ENCODE measurements at regions not wholly inside any gene's neighbourhood (a gene's known extent, or its start where the extent isn't known, plus 50 kb on each side); places are given as distances from the start of the nearest gene placed in this dataset.
"Not testable (repeated sequence)": the region's sequence is repeated elsewhere in the genome, so short reads cannot be mapped to it uniquely, and the experiment has no call there.

DNA sequence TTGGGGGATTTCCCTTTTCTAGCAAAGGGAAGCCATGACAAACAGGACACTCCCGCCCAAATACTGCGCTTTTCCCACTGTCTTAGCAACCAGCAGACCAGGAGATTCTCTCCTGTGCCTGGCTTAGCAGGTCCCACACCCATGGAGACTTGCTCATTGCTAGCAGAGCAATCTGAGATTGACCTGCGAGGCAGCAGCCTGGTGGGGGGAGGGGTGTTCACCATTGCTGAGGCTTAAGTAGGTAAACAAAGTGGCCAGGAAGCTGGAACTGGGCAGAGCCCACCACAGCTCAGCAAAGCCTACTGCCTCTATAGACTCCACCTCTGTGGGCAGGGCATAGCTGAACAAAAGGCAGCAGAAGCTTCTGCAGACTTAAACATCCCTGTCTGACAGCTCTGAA, 279.2 kb downstream of the DEPDC1B start:
- H3K9me3 ChIP-seq (ENCODE audit: control insufficient read depth, low read length); H3K27me3 ChIP-seq (ENCODE audit: control insufficient read depth, insufficient read depth, low read length); H3K4me1 ChIP-seq (ENCODE audit: control insufficient read depth, insufficient read depth, low read length); H3K36me3 ChIP-seq (ENCODE audit: control insufficient read depth, insufficient read depth, low read length); H3K9ac ChIP-seq (ENCODE audit: low read length); H3K4me3 ChIP-seq (ENCODE audit: low read length): not testable (repeated sequence)

DNA sequence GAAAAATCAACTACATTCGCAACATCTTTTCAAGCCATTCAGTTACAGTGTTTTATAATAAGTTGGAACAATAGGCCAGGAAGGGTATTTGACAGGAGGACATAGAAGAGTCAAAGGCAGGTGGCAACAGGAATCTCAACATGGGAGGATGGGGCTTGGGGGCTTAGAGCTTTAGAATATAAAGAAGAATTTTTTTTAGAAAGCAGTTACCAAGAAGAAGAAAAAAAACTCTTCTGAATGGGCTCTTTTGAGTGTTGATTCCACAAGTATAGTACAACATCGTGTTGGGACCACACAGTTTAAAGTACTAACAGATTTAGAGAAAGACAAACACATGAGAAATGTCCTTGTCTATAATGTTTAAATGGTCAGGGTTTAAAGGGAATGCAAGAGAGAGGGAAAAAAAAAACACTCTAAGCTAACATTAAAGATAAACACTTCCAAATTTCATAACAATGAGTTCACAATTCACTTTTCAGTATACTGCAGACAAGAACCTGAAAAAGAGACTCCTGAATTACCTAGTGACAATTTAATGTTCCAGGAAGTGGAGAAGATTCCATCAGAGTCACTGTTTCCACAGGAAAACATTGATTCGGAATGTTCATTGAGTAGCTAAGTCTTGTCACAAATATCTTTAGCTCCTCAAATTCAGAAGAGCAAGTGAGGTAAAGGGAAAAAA, 282.3 kb downstream of the DEPDC1B start:
- no peaks in the 10 kb centered on the region for H3K36me3 ChIP-seq (ENCODE audit: control insufficient read depth, insufficient read depth, low read length)
- no peak overlapping the region for H3K9ac ChIP-seq (ENCODE audit: low read length)
- no peaks in the 10 kb centered on the region for H3K27me3 ChIP-seq (ENCODE audit: control insufficient read depth, insufficient read depth, low read length)
- H3K4me3 ChIP-seq (ENCODE audit: low read length), result no peak overlapping the region
- no peaks in the 10 kb centered on the region for H3K4me1 ChIP-seq (ENCODE audit: control insufficient read depth, insufficient read depth, low read length)
- H3K9me3 ChIP-seq (ENCODE audit: control insufficient read depth, low read length), result no peaks in the 10 kb centered on the region

GRCh38 chr5:60415443-60415842, 284.5 kb downstream of the DEPDC1B start:
- no peaks in the 10 kb centered on the region for H3K27me3 ChIP-seq (ENCODE audit: control insufficient read depth, insufficient read depth, low read length)
- no peaks in the 10 kb centered on the region for H3K4me1 ChIP-seq (ENCODE audit: control insufficient read depth, insufficient read depth, low read length)
- H3K36me3 ChIP-seq (ENCODE audit: control insufficient read depth, insufficient read depth, low read length), result no peaks in the 10 kb centered on the region
- no peaks in the 10 kb centered on the region for H3K9me3 ChIP-seq (ENCODE audit: control insufficient read depth, low read length)
- no peak overlapping the region for H3K4me3 ChIP-seq (ENCODE audit: low read length)
- no peak overlapping the region for H3K9ac ChIP-seq (ENCODE audit: low read length)

DNA sequence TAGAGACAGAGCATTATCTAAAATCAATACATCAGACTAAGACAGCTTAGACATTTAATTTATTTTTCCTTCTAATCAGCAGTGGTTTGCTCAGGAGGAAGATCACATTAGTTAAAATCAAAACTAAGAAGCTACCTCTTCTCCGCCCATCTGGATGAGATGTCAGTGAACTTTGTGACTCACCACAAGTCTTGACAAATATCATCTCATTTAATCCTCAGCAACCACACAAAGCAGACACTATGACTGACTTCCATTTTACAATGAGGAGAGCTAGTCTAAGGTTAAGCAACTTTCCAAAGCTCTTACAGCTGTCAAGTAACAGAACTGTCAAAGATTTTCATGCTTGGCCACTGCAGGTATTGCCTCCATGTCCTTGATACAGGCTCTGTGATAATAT, 289.5 kb downstream of the DEPDC1B start:
- Histone ChIP-seq H3K9me3 (ENCODE audit: control insufficient read depth, low read length) (no peaks in the 10 kb centered on the region), H3K36me3 (ENCODE audit: control insufficient read depth, insufficient read depth, low read length) (no peaks in the 10 kb centered on the region), H3K27me3 (ENCODE audit: control insufficient read depth, insufficient read depth, low read length) (no peaks in the 10 kb centered on the region), H3K4me3 (ENCODE audit: low read length) (no peak overlapping the region), H3K9ac (ENCODE audit: low read length) (no peak overlapping the region), H3K4me1 (ENCODE audit: control insufficient read depth, insufficient read depth, low read length) (no peaks in the 10 kb centered on the region)

DNA sequence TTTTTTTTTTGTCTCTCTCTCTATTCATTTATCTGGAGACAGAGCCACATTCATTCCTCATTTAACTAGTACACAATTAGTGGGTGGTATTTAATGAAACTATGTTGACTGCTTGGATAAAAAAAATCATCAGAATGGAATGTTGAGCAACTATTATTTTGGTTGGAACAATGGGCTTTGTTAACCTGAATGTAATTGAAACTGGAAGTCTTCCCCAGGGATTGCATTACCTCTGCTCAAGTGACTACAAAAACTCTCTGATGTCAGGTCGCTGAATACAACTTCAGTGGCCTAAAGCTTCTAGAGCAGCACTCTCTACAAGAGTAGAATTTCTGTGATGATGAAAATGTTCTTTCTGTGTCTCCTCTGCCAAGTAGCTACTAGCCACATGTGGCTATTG, 295.8 kb downstream of the DEPDC1B start:
- Histone ChIP-seq H3K27me3 (ENCODE audit: control insufficient read depth, insufficient read depth, low read length) (no peaks in the 10 kb centered on the region), H3K4me1 (ENCODE audit: control insufficient read depth, insufficient read depth, low read length) (no peaks in the 10 kb centered on the region), H3K36me3 (ENCODE audit: control insufficient read depth, insufficient read depth, low read length) (no peaks in the 10 kb centered on the region), H3K9me3 (ENCODE audit: control insufficient read depth, low read length) (no peaks in the 10 kb centered on the region), H3K4me3 (ENCODE audit: low read length) (no peak overlapping the region), H3K9ac (ENCODE audit: low read length) (no peak overlapping the region)

DNA sequence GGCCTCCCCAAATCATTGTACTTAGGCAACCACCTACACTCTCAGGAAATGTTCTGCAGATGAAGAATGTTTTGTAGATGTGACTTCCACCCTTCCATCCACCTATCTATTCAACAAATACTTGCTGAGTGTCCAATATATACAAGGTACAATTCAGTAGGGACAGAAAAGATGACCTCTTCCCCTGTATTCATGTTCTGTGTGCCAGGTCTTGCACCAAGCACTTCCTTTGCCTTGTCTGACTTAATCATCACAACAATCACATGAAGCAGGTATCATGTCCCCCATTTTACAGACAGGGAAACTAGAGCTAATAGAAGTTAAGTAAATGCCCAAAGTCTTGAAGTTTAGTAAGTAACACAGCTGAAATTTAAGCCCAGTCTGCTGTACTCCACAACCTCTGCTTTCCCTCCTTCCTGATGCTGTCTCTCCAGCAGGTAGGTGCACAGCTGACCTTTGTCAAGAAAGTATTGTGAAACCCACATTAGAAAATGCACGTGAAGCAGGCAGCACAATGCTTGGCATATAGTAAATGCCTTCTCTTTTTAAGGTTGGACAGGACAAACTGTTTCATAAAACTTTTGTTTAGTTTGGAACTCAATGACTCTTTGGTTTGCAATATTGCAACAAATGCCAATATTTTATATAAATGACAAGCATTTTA, 296.5 kb downstream of the DEPDC1B start:
- Histone ChIP-seq H3K4me3 (ENCODE audit: low read length) (no peak overlapping the region), H3K4me1 (ENCODE audit: control insufficient read depth, insufficient read depth, low read length) (no peaks in the 10 kb centered on the region), H3K36me3 (ENCODE audit: control insufficient read depth, insufficient read depth, low read length) (no peaks in the 10 kb centered on the region), H3K27me3 (ENCODE audit: control insufficient read depth, insufficient read depth, low read length) (no peaks in the 10 kb centered on the region), H3K9ac (ENCODE audit: low read length) (no peak overlapping the region), H3K9me3 (ENCODE audit: control insufficient read depth, low read length) (no peaks in the 10 kb centered on the region)

DNA sequence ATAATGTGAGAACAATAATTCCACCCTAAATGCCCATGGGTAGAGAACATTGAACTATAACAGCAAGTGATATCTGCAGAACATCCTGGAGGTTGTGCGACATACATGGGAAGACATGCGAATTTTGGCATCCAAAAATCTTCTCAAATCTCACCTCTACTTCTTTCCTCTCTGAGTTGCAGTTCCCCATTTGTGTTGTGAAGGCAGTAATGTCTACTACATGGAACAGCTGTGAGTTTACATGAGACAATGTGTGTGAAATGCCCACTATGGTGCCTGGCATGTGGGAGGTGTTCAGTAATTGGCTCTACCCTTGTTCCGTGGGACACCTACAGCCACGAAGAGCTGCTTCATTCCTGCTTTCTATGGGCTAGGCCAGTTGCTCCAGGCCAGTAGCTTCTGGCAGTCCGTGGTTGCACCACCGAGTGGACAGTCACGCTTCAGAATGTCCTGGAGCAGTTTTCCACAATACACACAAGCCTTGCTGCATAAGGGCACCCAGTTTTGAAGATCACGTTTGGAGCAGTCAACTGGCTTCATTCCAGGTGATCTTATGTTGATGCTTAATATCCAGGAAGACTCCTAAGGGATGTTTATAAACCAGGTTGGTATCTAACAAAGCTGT, 297.7 kb downstream of the DEPDC1B start:
- Histone ChIP-seq H3K9ac (ENCODE audit: low read length) (no peak overlapping the region), H3K27me3 (ENCODE audit: control insufficient read depth, insufficient read depth, low read length) (no peaks in the 10 kb centered on the region), H3K4me3 (ENCODE audit: low read length) (no peak overlapping the region), H3K9me3 (ENCODE audit: control insufficient read depth, low read length) (no peaks in the 10 kb centered on the region), H3K36me3 (ENCODE audit: control insufficient read depth, insufficient read depth, low read length) (no peaks in the 10 kb centered on the region), H3K4me1 (ENCODE audit: control insufficient read depth, insufficient read depth, low read length) (no peaks in the 10 kb centered on the region)

- Histone ChIP-seq H3K4me1 (ENCODE audit: control insufficient read depth, insufficient read depth, low read length) (no peaks in the 10 kb centered on the region), H3K4me3 (ENCODE audit: low read length) (no peak overlapping the region), H3K36me3 (ENCODE audit: control insufficient read depth, insufficient read depth, low read length) (no peaks in the 10 kb centered on the region), H3K27me3 (ENCODE audit: control insufficient read depth, insufficient read depth, low read length) (no peaks in the 10 kb centered on the region), H3K9ac (ENCODE audit: low read length) (no peak overlapping the region), H3K9me3 (ENCODE audit: control insufficient read depth, low read length) (no peaks in the 10 kb centered on the region)
Measured at GRCh38 chr5:60401526-60401925, 298.4 kb downstream of the DEPDC1B start.

- H3K4me3 ChIP-seq (ENCODE audit: low read length), result no peak overlapping the region
- H3K36me3 ChIP-seq (ENCODE audit: control insufficient read depth, insufficient read depth, low read length), result no peaks in the 10 kb centered on the region
- H3K9me3 ChIP-seq (ENCODE audit: control insufficient read depth, low read length), result no peaks in the 10 kb centered on the region
- H3K9ac ChIP-seq (ENCODE audit: low read length), result no peak overlapping the region
- no peaks in the 10 kb centered on the region for H3K4me1 ChIP-seq (ENCODE audit: control insufficient read depth, insufficient read depth, low read length)
- H3K27me3 ChIP-seq (ENCODE audit: control insufficient read depth, insufficient read depth, low read length), result no peaks in the 10 kb centered on the region
Measured at GRCh38 chr5:60399507-60399906, 300.5 kb downstream of the DEPDC1B start.

GRCh38 chr5:60395712-60396329, 304.1 kb downstream of the DEPDC1B start:
- Histone ChIP-seq H3K4me1 (ENCODE audit: control insufficient read depth, insufficient read depth, low read length) (no peaks in the 10 kb centered on the region), H3K9me3 (ENCODE audit: control insufficient read depth, low read length) (no peaks in the 10 kb centered on the region), H3K27me3 (ENCODE audit: control insufficient read depth, insufficient read depth, low read length) (no peaks in the 10 kb centered on the region), H3K9ac (ENCODE audit: low read length) (no peak overlapping the region), H3K4me3 (ENCODE audit: low read length) (no peak overlapping the region), H3K36me3 (ENCODE audit: control insufficient read depth, insufficient read depth, low read length) (no peaks in the 10 kb centered on the region)

GRCh38 chr5:60387051-60387440, 312.9 kb downstream of the DEPDC1B start:
- Histone ChIP-seq H3K9me3 (ENCODE audit: control insufficient read depth, low read length) (no peaks in the 10 kb centered on the region), H3K4me1 (ENCODE audit: control insufficient read depth, insufficient read depth, low read length) (no peaks in the 10 kb centered on the region), H3K36me3 (ENCODE audit: control insufficient read depth, insufficient read depth, low read length) (no peaks in the 10 kb centered on the region), H3K4me3 (ENCODE audit: low read length) (no peak overlapping the region), H3K27me3 (ENCODE audit: control insufficient read depth, insufficient read depth, low read length) (no peaks in the 10 kb centered on the region), H3K9ac (ENCODE audit: low read length) (no peak overlapping the region)

GRCh38 chr5:60386436-60387050, 313.4 kb downstream of the DEPDC1B start:
- H3K9me3 ChIP-seq (ENCODE audit: control insufficient read depth, low read length), result no peaks in the 10 kb centered on the region
- no peak overlapping the region for H3K9ac ChIP-seq (ENCODE audit: low read length)
- H3K27me3 ChIP-seq (ENCODE audit: control insufficient read depth, insufficient read depth, low read length), result no peaks in the 10 kb centered on the region
- H3K36me3 ChIP-seq (ENCODE audit: control insufficient read depth, insufficient read depth, low read length), result no peaks in the 10 kb centered on the region
- no peaks in the 10 kb centered on the region for H3K4me1 ChIP-seq (ENCODE audit: control insufficient read depth, insufficient read depth, low read length)
- H3K4me3 ChIP-seq (ENCODE audit: low read length), result no peak overlapping the region

Data from mucosa of stomach (tissue), 1 donor.